ENCODE measurements at regions not wholly inside any gene's neighbourhood (a gene's known extent, or its start where the extent isn't known, plus 50 kb on each side); places are given as distances from the start of the nearest gene placed in this dataset.
A peak's percentile ranks its signal among the peaks of the same experiment; 100 is the strongest.
"Not testable (repeated sequence)": the region's sequence is repeated elsewhere in the genome, so short reads cannot be mapped to it uniquely, and the experiment has no call there.

DNA sequence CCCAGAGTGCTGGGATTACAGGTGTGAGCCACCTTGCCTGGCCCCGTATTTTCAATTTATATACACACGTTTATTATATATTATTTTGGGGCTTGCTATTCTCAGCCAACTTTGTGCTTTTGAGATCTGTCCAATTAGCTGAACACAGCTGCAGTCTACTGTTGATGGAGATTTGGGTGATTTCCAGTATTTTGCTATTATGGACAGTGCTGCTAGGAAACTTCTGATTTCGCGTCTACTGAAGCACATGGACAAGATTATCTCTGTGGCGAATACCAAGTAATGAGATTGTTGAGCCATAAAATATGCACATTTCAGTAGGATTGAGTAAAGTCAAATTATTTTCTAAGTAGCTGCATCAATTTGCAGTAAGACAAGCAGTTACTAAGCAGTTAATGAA lies 1731.2 kb upstream of the CDH6 start:
- DNase-seq (ENCODE audit: low read depth, low spot score) = no peak
- in situ Hi-C loops (cut with HindIII; ENCODE audit: low pct_unique_long_range_greater_than_20kb, low sequenced_read_pairs) = no loop called here

DNA sequence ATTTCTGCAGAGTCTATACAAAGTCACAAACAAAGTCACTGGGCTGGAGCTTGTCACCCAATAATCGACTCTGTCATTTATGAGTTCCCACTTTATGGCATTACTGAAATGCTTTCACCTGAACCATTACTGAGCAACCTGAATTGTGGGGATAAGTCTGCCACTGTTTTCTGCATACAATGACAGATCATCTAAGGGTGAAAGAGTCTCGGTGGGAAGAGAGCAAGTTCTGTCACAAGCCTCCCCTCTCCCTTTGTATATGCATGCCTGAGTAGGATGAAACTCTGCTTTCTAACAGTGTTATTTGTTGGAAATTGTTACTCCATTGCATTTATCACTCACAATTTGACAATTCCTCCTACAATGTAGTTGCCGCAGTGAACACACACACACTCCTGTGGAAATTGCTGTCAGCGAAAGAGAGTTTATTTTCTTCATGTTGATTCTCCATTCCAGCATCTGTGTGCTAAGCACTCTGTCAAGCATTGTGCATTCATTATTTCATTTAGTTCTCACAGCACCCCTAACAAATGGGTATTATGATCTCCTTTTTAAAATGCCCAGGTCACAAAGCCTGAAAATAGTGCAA lies 1732.4 kb upstream of the CDH6 start:
- in situ Hi-C loops (cut with HindIII; ENCODE audit: low pct_unique_long_range_greater_than_20kb, low sequenced_read_pairs) = no loop called here
- DNase-seq (ENCODE audit: low read depth, low spot score) = no peak

DNA sequence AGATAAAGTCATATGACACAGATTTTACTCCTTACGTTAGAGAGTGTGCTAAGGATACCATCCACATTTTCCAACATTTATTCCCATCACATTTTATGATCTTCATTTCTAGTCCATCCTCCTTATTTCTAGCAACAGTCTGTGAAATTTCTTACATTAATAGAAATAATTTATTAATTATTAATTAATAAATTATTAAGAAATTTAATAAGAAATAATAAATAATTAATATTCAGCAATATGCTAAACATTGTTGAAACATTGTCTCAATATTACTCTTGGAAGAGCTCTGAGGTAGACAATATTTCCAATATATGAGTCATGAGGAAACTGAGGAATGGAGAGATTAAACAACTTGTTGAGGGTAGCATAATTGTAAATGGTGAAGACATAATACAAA lies 1742.5 kb upstream of the CDH6 start:
- in situ Hi-C loops (cut with HindIII; ENCODE audit: low pct_unique_long_range_greater_than_20kb, low sequenced_read_pairs); DNase-seq (ENCODE audit: low read depth, low spot score): not testable (repeated sequence)

DNA sequence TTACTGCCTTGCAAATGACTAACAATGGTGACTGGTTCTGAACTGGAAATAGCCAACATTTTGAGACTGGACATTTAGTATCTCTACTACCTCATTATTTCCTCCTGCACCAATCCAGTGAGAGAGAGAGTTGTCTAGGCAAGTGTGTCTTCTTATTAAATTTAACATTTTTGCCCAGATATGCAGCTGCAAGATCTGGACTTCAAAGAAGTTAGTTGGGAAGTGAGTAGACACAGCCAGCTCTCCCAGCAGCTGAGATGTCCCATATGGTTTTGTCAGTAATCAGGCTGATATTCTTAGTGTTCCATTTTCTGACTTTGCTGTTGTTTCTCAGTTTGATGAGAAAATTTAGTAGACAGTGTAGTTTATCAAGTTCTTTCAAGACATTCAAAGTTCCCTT lies 1778.8 kb upstream of the CDH6 start:
- in situ Hi-C loops (cut with HindIII; ENCODE audit: low pct_unique_long_range_greater_than_20kb, low sequenced_read_pairs) = no loop called here

DNA sequence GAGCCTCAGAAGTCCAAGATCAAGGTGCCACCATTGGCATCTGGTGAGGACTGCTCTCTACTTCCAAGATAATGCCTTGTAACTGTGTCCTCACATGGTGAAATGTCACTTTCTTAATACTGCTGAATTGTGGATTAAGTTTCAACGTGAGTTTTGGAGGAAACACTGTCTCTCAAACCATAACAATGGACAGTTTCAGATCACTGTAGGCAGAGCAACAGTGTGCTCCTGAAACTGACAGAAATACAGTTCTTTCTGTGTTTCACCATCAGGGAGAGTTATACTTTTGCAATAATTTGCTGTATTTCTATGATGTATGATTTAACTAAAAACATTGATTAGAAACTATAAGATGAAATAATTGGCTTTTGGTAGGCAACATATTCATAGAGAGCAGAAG lies 1780.5 kb upstream of the CDH6 start:
- in situ Hi-C loops (cut with HindIII; ENCODE audit: low pct_unique_long_range_greater_than_20kb, low sequenced_read_pairs) = no loop called here
- DNase-seq (ENCODE audit: low read depth, low spot score) = no peak

More for the DNA sequence above, 1778.8 kb upstream of the CDH6 start:
- DNase-seq (ENCODE audit: low read depth, low spot score) = no peak

DNA sequence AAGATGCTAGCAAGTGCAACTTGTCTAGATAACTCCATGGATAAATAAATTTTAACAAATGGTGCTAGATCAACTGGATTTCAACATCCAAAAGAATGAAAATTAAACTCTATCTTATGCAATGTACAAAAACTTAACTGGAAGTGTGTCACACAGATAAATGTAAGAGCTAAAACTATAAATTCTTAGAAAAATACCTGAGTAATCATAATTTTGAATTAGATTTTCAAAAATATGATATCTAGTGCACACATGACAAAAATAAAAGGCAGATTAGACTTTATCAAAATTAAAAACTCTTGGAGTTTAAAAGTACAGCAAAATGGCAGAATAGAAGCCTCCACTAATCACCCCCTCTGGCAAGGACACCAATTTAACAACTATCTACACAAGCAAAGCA lies 1791.2 kb upstream of the CDH6 start:
- in situ Hi-C loops (cut with HindIII; ENCODE audit: low pct_unique_long_range_greater_than_20kb, low sequenced_read_pairs) = no loop called here

DNA sequence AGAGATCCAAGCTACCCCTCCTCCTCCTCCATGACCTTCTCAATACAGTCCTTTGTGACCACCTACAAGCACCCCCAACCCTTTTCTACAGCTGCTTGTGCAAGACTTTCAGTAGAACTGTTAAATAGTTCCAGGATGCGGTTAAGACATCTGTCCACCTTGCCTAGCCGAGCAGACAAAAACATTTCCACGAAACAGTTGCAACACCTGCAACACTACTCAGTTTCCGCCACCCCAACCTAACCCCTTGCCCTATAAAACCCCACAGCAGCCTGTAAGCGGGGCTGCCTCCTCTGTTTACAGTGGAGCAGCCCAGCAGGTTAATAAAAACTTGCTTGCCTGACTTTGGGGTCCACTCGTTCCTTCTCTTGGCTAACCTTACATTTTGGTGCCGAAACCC lies 1803.5 kb upstream of the CDH6 start:
- in situ Hi-C loops (cut with HindIII; ENCODE audit: low pct_unique_long_range_greater_than_20kb, low sequenced_read_pairs) = no loop called here
- no peak for DNase-seq (ENCODE audit: low read depth, low spot score)

More for the DNA sequence above, 1791.2 kb upstream of the CDH6 start:
- DNase-seq (ENCODE audit: low read depth, low spot score) = no peak

DNA sequence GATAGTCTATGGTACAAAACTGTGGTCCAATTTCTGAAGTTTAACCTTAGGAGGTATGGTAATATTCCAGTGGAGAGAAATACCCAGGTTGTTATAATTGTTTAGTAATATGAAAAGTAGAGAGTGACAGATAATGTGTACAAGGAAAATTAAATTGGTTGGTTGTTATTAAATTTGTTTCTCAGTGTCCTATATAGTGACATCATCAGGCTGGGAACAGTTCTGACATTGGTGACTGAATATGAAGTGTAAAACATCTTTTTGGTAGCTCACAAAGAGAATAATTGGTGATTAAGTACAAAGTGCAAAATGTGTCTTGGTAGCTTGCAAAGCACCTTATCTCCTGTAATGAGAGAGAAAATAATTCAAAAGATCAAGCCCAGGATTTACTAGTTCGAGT lies 1806.1 kb upstream of the CDH6 start:
- in situ Hi-C loops (cut with HindIII; ENCODE audit: low pct_unique_long_range_greater_than_20kb, low sequenced_read_pairs) = no loop called here
- no peak for DNase-seq (ENCODE audit: low read depth, low spot score)

DNA sequence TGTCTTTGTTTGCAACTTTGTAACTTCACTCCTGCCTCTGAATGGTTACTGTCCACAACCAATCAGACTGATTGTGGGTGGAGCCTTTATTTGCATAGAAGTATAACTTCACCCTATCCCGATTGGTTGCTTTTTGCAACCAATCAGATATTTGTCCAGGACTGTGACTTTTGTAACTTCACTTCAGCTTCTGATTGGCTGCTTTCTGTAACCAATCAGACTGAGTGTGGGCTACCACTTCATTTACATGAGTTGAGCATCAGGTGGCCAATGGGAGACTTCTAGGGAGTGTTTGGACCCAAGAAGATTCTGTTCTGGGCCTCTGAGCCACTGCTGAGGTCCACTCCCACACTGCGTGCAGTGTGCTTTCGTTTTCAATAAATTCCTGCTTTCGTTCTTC lies 1810.7 kb upstream of the CDH6 start:
- in situ Hi-C loops (cut with HindIII; ENCODE audit: low pct_unique_long_range_greater_than_20kb, low sequenced_read_pairs) = no loop called here
- peak; percentile 56 for DNase-seq (ENCODE audit: low read depth, low spot score)

DNA sequence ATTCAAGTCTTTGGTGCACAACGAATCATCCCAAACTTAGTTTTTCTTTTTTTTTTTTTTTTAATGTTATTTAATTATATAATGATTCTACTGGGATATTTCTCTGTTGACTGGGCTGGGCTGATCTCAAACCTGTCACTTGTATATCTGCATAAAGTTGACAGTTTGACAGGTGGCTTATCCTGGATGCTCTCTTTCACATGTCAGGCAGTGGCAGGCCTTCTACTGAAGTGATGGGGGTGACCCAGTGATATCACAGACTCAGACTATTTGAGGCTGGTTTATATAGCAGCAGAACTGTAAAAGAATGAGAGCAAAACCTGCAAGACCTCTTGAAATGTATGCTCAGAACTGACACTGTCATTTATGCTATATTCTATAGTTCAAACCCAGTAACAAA lies 1813.5 kb upstream of the CDH6 start:
- in situ Hi-C loops (cut with HindIII; ENCODE audit: low pct_unique_long_range_greater_than_20kb, low sequenced_read_pairs) = no loop called here
- DNase-seq (ENCODE audit: low read depth, low spot score) = no peak

DNA sequence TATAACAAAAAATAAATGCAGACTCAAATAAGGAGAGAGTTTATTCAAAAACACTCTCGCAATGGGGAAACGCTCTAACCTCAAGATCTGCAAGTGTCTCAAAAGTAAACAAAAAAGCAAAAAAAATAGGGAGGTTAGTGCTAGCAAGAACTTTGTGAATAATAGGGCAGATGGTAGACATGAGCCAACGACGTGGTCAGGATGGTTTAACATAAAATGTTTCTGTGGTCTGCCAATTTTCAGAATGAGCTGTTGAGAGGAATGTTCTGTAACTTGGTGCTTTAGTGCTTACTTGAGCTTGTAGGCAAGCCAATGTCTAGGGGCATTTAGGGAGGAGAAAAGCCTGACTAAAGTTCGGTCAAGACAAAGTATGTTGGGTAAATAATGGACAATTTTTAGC lies 1813.9 kb upstream of the CDH6 start:
- no peak for DNase-seq (ENCODE audit: low read depth, low spot score)

DNA sequence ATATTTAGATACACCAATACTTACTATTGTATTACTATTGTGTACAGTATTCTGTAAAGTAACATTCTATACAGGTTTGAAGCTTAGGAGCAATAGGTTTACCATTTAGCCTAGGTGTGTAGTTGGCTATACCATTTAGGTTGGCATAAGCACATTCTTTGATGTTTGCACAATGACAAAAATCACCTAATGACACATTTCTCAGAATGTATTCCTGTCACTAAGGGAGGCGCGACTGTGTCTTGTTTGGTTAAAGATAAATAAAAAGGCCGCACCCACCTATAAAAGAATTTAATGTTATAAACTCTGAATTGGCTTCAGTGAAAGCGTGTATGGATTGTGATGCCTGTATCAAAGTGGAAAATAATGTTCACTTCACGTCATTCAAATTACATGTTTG lies 1815.4 kb upstream of the CDH6 start:
- DNase-seq (ENCODE audit: low read depth, low spot score) = no peak
- in situ Hi-C loops (cut with HindIII; ENCODE audit: low pct_unique_long_range_greater_than_20kb, low sequenced_read_pairs) = no loop called here

More for the DNA sequence above, 1813.9 kb upstream of the CDH6 start:
- in situ Hi-C loops (cut with HindIII; ENCODE audit: low pct_unique_long_range_greater_than_20kb, low sequenced_read_pairs) = no loop called here

DNA sequence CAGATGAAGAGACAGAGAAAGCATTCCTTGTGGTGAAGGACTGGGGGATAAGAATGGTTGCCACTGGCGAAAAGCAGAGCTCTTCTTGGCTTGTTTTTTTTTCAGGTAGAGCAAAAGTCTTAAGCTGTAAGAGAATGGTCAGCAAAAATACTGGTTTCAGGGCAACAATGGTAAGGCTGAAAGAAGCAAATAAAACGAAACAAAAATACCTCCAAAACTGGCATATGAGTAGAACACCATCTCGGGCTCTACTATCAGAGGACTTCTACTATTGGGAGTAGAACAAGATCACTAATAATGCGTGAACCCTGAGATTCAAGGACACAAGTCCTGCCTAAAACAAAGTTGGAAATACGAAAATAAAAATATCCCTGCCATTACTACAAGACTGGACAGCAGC lies 1823.2 kb upstream of the CDH6 start:
- in situ Hi-C loops (cut with HindIII; ENCODE audit: low pct_unique_long_range_greater_than_20kb, low sequenced_read_pairs) = no loop called here
- no peak for DNase-seq (ENCODE audit: low read depth, low spot score)

DNA sequence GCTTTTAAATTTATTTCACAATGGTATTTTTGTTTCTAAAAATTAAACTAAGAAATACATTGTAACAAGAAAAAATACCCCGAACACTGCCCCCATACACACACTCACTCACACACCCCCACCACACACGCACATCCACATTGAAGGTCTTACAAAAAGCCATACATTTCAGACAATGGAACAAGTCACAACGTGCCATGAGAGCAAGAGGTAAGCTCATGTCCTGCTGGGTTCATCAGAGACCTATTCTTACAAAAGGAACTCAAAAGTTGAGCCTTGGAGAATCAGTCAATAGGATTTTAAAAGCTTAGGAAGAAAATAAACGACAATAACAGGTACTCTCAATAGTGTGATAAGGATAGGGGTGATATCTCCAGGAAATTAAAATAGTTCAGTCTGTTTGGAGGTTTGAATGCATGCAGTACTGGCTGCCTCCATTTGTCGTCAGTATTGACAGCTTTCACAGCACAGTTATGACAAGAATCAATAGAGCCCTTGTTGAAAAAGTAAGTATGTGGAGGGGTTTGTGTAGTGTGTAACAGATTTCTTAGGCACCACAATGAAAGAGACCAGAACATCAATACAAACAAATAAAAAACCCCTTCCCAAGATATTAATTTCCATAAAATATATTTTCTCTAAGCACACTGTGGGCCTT lies 1826.2 kb upstream of the CDH6 start:
- peak; percentile 93 for DNase-seq (ENCODE audit: low read depth, low spot score)

DNA sequence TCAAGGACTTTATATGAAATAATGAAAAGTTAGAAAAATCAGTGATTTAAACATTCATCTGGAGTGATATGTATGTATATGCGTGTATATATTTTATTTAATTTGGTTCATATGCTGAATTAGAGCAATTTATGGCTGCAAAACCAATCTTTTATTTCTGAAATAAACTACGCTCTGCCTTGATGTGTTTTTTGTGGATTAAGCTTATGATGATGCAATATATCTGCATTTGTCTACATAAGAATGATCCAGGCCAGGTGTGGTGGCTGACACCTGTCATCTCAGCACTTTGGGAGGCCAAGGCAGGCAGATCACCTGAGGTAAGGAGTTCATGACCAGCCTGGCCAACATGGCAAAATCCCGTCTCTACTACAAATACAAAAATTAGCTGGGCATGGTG lies 1842.3 kb upstream of the CDH6 start:
- in situ Hi-C loops (cut with HindIII; ENCODE audit: low pct_unique_long_range_greater_than_20kb, low sequenced_read_pairs) = no loop called here
- no peak for DNase-seq (ENCODE audit: low read depth, low spot score)

More for the DNA sequence above, 1826.2 kb upstream of the CDH6 start:
- in situ Hi-C loops (cut with HindIII; ENCODE audit: low pct_unique_long_range_greater_than_20kb, low sequenced_read_pairs) = no loop called here

DNA sequence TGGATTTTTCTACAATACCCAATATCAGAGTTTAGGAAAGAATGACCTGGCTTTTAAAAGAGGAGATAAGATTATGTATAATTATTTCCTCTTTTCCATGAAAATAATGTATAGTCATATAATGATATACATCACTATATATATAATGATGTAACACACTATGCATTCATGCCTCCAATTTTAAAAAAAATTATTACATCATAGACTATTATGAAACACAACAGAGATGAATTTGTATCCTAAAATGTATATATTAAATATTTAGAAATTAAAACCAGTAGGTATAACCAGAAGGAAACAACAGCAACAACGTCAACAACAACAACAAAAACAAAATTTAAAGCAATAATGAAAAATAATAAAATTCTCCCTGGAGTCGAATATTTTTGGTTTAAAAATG lies 1856.5 kb upstream of the CDH6 start:
- in situ Hi-C loops (cut with HindIII; ENCODE audit: low pct_unique_long_range_greater_than_20kb, low sequenced_read_pairs) = no loop called here
- no peak for DNase-seq (ENCODE audit: low read depth, low spot score)

DNA sequence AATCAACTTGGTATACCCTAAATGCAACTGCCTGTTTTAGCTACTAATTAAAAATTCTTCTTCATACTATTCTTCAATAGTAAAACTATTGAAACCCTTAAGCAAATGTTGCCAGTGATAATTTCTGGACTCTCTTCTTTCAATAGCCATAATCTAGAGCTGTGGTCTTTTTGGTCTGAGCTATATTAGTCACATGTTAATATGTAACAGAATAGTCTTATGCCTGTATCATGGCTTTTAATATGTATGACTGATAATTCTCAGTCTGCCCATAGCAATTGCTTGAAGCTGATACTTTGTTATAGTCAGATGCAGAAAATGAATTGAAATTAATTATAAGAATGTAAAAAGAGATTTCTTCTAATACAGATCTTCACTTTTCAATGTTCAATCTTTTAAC lies 1871.9 kb upstream of the CDH6 start:
- DNase-seq (ENCODE audit: low read depth, low spot score) = no peak
- in situ Hi-C loops (cut with HindIII; ENCODE audit: low pct_unique_long_range_greater_than_20kb, low sequenced_read_pairs) = no loop called here

DNA sequence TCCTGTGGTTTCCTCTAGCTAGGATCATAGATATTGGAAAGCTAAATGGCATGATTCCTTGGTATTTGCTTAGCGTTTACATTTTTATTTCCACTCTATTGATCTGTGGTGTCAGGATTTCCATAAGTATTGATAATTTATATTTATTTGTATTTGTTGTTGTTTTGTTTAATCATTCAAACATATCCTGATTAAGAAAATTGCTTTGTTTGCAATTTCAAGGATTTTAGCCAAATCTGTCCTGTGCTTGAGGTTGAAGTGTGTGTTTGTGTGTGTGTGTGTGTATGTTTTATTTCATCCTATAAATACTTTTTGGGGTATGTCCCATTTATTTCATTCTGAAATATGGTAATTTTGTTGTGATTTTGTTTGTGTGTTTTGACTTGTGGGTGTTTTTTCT lies 1884.1 kb upstream of the CDH6 start:
- DNase-seq (ENCODE audit: low read depth, low spot score) = no peak
- in situ Hi-C loops (cut with HindIII; ENCODE audit: low pct_unique_long_range_greater_than_20kb, low sequenced_read_pairs) = no loop called here

DNA sequence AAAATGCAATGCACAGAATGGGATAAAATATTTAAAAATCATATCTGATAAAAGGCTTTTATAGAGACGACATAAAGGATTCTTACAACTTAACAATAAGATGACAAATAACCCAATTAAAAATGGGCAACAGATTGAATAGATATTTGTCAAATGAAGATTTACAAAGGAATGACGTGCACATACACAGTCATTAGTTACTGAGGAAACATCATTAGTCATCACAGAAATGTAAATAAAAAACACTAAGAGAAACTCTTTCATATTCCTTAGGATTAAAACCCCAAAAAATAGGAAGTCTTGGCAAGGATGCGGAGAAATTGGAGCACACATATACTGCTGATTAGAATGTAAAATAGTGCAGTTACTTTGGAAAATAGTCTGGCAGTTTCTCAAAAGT lies 1886.0 kb upstream of the CDH6 start:
- in situ Hi-C loops (cut with HindIII; ENCODE audit: low pct_unique_long_range_greater_than_20kb, low sequenced_read_pairs) = no loop called here
- no peak for DNase-seq (ENCODE audit: low read depth, low spot score)

DNA sequence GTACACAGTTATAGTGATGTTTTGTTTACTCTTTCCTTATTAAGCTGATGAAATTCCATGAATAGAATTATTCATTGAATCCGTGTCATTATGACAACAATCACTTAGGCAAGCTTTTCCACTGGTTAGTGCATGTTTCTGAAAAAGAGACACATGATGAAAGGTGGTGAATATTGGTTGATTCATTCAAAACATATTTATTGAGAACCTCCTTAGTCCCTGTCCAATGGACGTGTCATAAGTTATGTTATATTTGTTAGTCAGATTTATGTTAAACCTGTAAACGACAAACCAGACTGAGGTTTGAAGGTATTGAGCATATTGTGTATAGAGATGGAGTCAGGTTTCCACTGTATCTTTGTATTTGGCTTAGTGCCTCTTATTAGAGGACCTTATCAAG lies 1888.9 kb upstream of the CDH6 start:
- in situ Hi-C loops (cut with HindIII; ENCODE audit: low pct_unique_long_range_greater_than_20kb, low sequenced_read_pairs) = no loop called here
- DNase-seq (ENCODE audit: low read depth, low spot score) = no peak

Data from SK-MEL-5 (cell line).